Skeletal muscle satellite cell (primary cell): ENCODE measurements at regions not wholly inside any gene's neighbourhood (a gene's known extent, or its start where the extent isn't known, plus 50 kb on each side); places are given as distances from the start of the nearest gene placed in this dataset.

Experiments
- H3K27me3 ChIP-seq: 2 replicates; pipeline ENCODE4 v1.7.0; 2013; ENCODE audit warnings: low read length; ENCODE audit not compliant: control insufficient read depth, insufficient read depth
- H3K36me3 ChIP-seq: 2 replicates; pipeline ENCODE4 v1.7.0; 2013; ENCODE audit warnings: mild to moderate bottlenecking, control low read depth, low read length; ENCODE audit not compliant: insufficient read depth
- H3K4me1 ChIP-seq: 2 replicates; pipeline ENCODE4 v1.7.0; 2013; ENCODE audit warnings: low read length; ENCODE audit not compliant: control insufficient read depth, insufficient read depth
- H3K4me2 ChIP-seq: 2 replicates; pipeline ENCODE4 v1.7.0; 2013; ENCODE audit warnings: mild to moderate bottlenecking, low read length
- H3K4me3 ChIP-seq: 2 replicates; pipeline ENCODE4 v1.7.0; 2013; ENCODE audit warnings: low read length
- H3K9ac ChIP-seq: 2 replicates; pipeline ENCODE4 v1.7.0; 2013; ENCODE audit warnings: mild to moderate bottlenecking, low read depth, low read length, moderate library complexity
- H3K9me3 ChIP-seq: replicated peaks from 2 replicates; pipeline ENCODE4 v1.7.0; 2013; ENCODE audit warnings: mild to moderate bottlenecking, control low read depth, low read length

GRCh38 chr15:57861815-57862586 is 155.5 kb downstream of the POLR2M start:
- Histone ChIP-seq H3K4me3 (no peak overlapping the region), H3K36me3 (no peaks in the 10 kb centered on the region), H3K4me1 (peaks cover 4% of the 10 kb centered on the region), H3K9me3 (no peaks in the 10 kb centered on the region), H3K27me3 (peaks cover 5% of the 10 kb centered on the region), H3K4me2 (no peak overlapping the region), H3K9ac (no peak overlapping the region)

DNA sequence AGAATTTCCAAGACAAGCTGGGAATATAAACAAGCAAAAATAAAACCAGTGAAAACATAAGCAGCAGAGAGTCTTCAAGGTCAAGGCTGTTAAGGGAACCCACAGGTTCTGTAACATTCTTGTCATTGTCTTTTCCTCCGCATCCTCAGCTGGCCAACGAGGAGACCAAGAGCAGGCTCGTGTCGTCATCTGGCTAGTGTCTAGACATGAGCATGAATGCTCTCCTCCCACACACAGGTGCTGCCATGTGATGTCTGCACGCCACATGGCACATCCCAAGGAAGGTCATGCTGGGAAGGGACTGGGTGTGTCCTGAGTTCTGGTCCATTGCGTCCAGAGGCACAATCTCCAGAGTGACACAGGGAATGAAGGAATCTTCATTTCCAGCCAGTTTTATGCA is 156.2 kb downstream of the POLR2M start:
- Histone ChIP-seq H3K4me2 (no peak overlapping the region), H3K4me3 (no peak overlapping the region), H3K27me3 (peaks cover 5% of the 10 kb centered on the region), H3K4me1 (peaks cover 4% of the 10 kb centered on the region), H3K36me3 (no peaks in the 10 kb centered on the region), H3K9me3 (no peaks in the 10 kb centered on the region), H3K9ac (no peak overlapping the region)

DNA sequence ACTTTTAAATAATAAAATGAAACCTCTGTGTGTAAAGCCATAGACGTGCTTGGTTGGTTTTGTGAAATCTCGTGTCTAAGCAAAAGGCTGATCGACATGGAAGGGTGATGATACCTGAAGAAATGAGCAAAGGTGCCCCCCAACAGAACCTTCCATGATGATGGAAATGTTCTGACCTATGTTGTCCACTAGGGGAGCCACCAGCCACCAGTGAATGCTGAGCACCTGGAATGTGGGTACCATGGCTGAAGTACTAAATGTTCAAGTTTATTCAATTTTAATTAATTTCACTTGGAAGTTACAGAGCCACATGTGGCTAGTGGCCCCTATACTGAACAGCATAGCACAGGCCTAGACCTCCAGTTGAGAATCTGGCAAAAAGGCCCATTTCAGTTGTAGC is 158.8 kb downstream of the POLR2M start:
- Histone ChIP-seq H3K4me1 (peaks cover 4% of the 10 kb centered on the region), H3K27me3 (no peaks in the 10 kb centered on the region), H3K4me3 (no peak overlapping the region)

DNA sequence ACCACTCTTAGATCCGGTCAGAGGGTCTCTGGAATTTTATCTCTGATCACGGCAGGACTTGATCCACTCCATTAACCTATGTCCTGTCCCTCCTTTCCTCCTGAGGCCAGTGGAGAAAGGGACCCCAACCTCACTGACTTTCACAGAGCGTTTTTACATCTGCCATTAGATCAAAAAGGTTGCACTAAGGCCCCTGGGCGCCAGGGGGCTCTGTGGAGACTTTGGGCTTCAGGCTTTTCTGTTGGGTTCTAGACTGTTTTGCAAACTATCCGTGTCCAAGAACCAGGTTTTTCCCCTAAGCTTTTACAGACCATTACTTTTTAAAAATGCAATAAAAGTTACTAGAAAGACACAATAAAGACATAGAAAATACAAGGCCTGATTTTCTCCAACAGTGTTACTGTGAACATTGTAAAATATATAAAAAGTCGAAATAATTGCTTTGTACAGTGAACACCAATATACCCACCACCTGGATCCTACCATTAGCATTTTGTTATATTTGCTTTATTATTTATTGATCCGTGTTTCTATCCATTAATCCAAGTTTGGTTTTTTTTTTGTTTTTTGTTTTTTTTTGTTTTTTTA is 159.7 kb downstream of the POLR2M start:
- H3K4me2 ChIP-seq = no peak overlapping the region
- no peak overlapping the region for H3K9ac ChIP-seq
- no peaks in the 10 kb centered on the region for H3K36me3 ChIP-seq
- peaks cover 4% of the 10 kb centered on the region for H3K4me1 ChIP-seq
- no peaks in the 10 kb centered on the region for H3K9me3 ChIP-seq
- H3K27me3 ChIP-seq = no peaks in the 10 kb centered on the region
- no peak overlapping the region for H3K4me3 ChIP-seq

More for the DNA sequence above, 158.8 kb downstream of the POLR2M start:
- H3K36me3 ChIP-seq = no peaks in the 10 kb centered on the region
- H3K9ac ChIP-seq = no peak overlapping the region
- no peak overlapping the region for H3K4me2 ChIP-seq
- H3K9me3 ChIP-seq = no peaks in the 10 kb centered on the region

- Histone ChIP-seq H3K4me3 (no peak overlapping the region), H3K9me3 (no peaks in the 10 kb centered on the region), H3K27me3 (no peaks in the 10 kb centered on the region), H3K36me3 (no peaks in the 10 kb centered on the region), H3K4me1 (peaks cover 7% of the 10 kb centered on the region), H3K9ac (no peak overlapping the region), H3K4me2 (no peak overlapping the region)
Measured at GRCh38 chr15:57867970-57868798, 161.7 kb downstream of the POLR2M start.

GRCh38 chr15:57870667-57871066 is 164.2 kb downstream of the POLR2M start:
- H3K4me2 ChIP-seq = no peak overlapping the region
- H3K9me3 ChIP-seq = peaks cover 3% of the 10 kb centered on the region
- H3K9ac ChIP-seq = no peak overlapping the region
- peaks cover 25% of the 10 kb centered on the region for H3K4me1 ChIP-seq
- no peaks in the 10 kb centered on the region for H3K36me3 ChIP-seq
- H3K27me3 ChIP-seq = no peaks in the 10 kb centered on the region
- H3K4me3 ChIP-seq = no peak overlapping the region

DNA sequence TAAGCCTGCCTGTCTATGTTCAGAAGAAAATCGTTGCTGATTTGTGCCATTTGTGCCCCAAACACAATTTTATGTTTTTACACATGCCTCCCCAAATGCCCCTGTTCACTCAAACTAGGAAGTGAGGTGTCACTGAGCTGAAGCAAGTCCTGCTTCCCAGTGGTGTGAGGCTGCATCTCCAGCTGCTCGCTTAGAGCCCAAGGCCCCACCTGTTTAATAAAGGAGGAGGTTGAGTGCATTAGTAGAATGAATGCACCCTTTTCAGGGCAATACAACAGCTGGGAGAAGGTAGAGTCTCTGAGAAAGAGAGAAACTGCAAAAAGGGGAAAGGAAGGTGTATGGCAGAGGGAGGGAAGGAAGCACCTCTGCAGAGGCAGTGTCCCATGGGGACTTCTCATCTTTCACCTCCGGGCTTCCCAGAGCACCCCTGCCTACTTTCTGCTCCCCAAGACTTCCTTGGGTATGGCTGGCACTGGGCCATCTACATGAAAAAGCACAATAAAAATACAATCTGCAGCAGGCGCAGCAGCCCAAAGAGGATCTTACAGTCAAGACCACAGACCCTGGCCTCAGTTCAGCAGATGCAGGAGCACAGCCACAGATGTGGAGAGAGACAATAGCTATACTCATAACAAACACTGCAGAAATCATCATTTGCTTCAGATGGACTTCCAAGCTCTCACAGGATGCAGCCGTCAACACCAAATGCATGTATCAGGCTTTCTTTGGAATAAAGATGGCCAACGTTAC is 165.9 kb downstream of the POLR2M start:
- Histone ChIP-seq H3K9me3 (peaks cover 3% of the 10 kb centered on the region), H3K4me1 (peaks cover 25% of the 10 kb centered on the region), H3K4me2 (no peak overlapping the region), H3K9ac (no peak overlapping the region), H3K4me3 (no peak overlapping the region), H3K27me3 (no peaks in the 10 kb centered on the region), H3K36me3 (no peaks in the 10 kb centered on the region)

- H3K9me3 ChIP-seq = peaks cover 3% of the 10 kb centered on the region
- H3K4me2 ChIP-seq = peak overlapping the region; percentile 52
- no peaks in the 10 kb centered on the region for H3K27me3 ChIP-seq
- peak overlapping the region; percentile 14 for H3K9ac ChIP-seq
- no peak overlapping the region for H3K4me3 ChIP-seq
- no peaks in the 10 kb centered on the region for H3K36me3 ChIP-seq
- peaks cover 36% of the 10 kb centered on the region for H3K4me1 ChIP-seq
Measured at GRCh38 chr15:57873564-57874209, 167.2 kb downstream of the POLR2M start.

GRCh38 chr15:57875347-57875746 is 168.8 kb downstream of the POLR2M start:
- H3K4me2 ChIP-seq = no peak overlapping the region
- H3K9me3 ChIP-seq = peaks cover 3% of the 10 kb centered on the region
- no peaks in the 10 kb centered on the region for H3K36me3 ChIP-seq
- H3K4me1 ChIP-seq = peaks cover 38% of the 10 kb centered on the region
- H3K4me3 ChIP-seq = no peak overlapping the region
- no peak overlapping the region for H3K9ac ChIP-seq
- no peaks in the 10 kb centered on the region for H3K27me3 ChIP-seq

- Histone ChIP-seq H3K4me2 (no peak overlapping the region), H3K9me3 (peaks cover 3% of the 10 kb centered on the region), H3K9ac (no peak overlapping the region), H3K27me3 (no peaks in the 10 kb centered on the region), H3K4me1 (peaks cover 42% of the 10 kb centered on the region), H3K36me3 (no peaks in the 10 kb centered on the region), H3K4me3 (no peak overlapping the region)
Measured at GRCh38 chr15:57878573-57878972, 172.1 kb downstream of the POLR2M start.

- H3K27me3 ChIP-seq = peaks cover 10% of the 10 kb centered on the region
- no peak overlapping the region for H3K4me3 ChIP-seq
Measured at GRCh38 chr15:57881361-57881760, 174.8 kb downstream of the POLR2M start.

More at GRCh38 chr15:57881361-57881760, 174.8 kb downstream of the POLR2M start:
- no peak overlapping the region for H3K9ac ChIP-seq
- peak overlapping the region; percentile 30 for H3K4me2 ChIP-seq
- H3K9me3 ChIP-seq = no peaks in the 10 kb centered on the region
- H3K4me1 ChIP-seq = peaks cover 28% of the 10 kb centered on the region
- H3K36me3 ChIP-seq = no peaks in the 10 kb centered on the region
